Retinal pigment epithelial cell (primary cell): ENCODE measurements at regions not wholly inside any gene's neighbourhood (a gene's known extent, or its start where the extent isn't known, plus 50 kb on each side); places are given as distances from the start of the nearest gene placed in this dataset.

ENCODE experiments used
- DNase-seq: peaks from one replicate; pipeline ENCODE4 v3.0.0-alpha.2; 2010; ENCODE audit warnings: low read depth
- H3K4me3 ChIP-seq: 2 replicates; pipeline ENCODE4 v1.5.1; 2011; ENCODE audit warnings: mild to moderate bottlenecking, low read length, control low read depth, moderate library complexity
- TF ChIP-seq, protein P1 (sequence below): conservative IDR thresholded peaks from 2 replicates; pipeline ENCODE4 v1.5.1; 2011; ENCODE audit warnings: low read depth, low read length, control low read depth, inconsistent platforms

DNA sequence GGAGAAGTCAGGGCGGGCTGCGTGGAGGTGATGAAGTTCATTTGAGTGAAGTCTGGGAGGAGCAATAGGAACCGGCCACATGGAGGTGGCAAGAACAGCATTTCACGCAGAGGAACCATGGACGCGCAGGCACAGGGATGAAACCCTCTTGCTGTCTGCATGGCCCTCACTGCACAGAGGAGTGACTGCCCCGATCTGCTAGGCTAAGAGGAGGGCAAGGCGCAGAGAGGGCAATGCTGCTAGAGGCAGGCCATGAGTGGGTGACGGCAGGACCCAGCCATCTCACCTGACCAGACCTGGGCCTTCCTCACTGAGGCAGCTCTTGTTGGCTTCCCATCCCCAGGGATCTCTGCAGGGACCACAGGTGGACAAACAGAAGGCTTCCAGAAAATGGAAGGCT lies 90.3 kb downstream of the BARX1 start:
- no peak for DNase-seq
- TF ChIP-seq, protein P1, sequence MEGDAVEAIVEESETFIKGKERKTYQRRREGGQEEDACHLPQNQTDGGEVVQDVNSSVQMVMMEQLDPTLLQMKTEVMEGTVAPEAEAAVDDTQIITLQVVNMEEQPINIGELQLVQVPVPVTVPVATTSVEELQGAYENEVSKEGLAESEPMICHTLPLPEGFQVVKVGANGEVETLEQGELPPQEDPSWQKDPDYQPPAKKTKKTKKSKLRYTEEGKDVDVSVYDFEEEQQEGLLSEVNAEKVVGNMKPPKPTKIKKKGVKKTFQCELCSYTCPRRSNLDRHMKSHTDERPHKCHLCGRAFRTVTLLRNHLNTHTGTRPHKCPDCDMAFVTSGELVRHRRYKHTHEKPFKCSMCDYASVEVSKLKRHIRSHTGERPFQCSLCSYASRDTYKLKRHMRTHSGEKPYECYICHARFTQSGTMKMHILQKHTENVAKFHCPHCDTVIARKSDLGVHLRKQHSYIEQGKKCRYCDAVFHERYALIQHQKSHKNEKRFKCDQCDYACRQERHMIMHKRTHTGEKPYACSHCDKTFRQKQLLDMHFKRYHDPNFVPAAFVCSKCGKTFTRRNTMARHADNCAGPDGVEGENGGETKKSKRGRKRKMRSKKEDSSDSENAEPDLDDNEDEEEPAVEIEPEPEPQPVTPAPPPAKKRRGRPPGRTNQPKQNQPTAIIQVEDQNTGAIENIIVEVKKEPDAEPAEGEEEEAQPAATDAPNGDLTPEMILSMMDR: no peak
- no peak overlapping the region for H3K4me3 ChIP-seq

GRCh38 chr9:93864032-93864431 lies 91.1 kb downstream of the BARX1 start:
- H3K4me3 ChIP-seq: no peak overlapping the region
- TF ChIP-seq, protein P1: no peak
- no peak for DNase-seq

GRCh38 chr9:93862877-93863545 lies 92.1 kb downstream of the BARX1 start:
- H3K4me3 ChIP-seq: no peak overlapping the region
- TF ChIP-seq, protein P1: no peak
- no peak for DNase-seq

DNA sequence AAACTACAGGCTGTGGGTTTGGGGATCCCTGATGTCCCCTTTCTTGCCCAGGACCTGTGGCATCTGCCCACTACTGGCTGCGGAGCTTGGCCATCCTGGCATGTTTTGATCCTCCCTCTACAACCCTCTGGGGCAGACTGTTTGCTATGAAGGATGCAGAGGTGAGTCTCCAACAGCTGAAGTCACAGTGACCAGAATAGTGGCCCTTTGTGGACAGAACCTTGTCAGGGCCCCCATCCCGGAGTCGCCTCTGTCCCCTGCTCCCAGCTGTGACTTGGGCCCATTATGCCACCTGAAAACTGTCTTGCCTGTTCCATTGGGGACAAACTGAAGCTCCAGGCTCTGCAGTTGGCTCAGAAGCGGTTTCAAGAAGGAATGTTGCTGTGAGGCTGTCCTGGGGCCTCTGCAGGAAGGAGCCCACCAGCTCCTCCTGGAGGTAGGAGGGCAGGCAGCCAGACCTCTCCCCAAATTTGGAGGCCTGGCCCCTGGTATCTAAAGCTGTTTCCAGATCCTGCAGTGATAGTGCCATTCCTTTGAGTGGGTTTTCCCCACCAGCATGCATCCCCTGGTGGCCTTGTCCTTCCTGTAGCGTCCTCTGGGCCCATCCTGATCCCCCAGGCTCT lies 93.3 kb downstream of the BARX1 start:
- no peak overlapping the region for H3K4me3 ChIP-seq
- TF ChIP-seq, protein P1: no peak
- no peak for DNase-seq

DNA sequence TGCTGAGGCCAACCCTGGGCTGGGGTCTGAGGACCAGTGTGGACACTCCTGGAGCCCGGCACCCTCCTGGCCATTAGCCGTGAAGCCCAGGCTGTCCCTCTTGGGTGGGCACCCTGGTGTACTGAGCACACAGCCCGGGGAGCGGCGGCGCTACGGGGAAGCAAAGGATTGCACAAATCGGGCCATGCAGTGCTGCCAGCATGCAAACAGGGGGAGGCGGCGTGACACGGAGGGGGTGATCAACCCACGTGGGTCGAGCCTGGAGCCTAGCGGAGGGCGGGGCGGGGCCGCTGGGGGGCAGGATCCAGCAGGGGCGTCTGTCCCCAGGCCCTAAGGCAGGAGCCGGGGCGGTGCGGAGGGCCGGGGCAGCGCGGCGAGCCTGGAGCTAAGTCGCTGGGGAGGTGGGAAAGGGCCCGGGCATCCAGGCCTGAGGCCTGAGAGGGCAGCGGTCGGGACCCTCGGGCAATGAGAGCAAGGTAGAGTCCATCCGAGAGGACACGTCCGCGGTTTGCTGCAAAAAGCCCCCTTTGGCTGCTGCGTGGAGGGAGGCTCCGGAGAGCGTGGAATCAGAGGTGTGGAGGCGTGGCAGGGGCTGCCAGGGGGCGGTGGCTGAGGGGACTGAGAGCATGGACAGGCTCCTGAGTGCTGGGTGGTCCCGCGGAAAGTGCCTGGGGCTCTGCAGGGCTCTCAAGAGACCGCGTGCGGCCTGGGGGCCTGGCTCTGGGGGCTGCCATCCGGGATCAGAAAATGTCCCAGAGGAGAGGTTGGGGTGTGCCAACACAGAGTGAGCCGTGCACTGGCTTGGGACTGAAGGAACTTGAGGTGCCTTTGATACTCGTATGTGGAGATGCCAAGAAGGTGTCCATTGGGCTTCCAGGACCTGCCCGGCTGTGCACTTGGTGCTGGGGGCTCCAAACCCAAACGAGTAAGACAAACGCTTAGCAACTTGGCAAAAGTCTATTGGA lies 94.2 kb downstream of the BARX1 start:
- TF ChIP-seq, protein P1: no peak
- no peak for DNase-seq
- no peak overlapping the region for H3K4me3 ChIP-seq

GRCh38 chr9:93859431-93860215 lies 95.5 kb downstream of the BARX1 start:
- no peak overlapping the region for H3K4me3 ChIP-seq
- DNase-seq: no peak
- TF ChIP-seq, protein P1: peak; percentile 9
